Esophagus squamous epithelium (tissue), 5 donors: ENCODE measurements at regions not wholly inside any gene's neighbourhood (a gene's known extent, or its start where the extent isn't known, plus 50 kb on each side); places are given as distances from the start of the nearest gene placed in this dataset.
"Not testable (repeated sequence)": the region's sequence is repeated elsewhere in the genome, so short reads cannot be mapped to it uniquely, and the experiment has no call there.

Source experiments
- DNase-seq: peaks from one replicate; lab custom pipeline; 2025; lab: John Stamatoyannopoulos, UW
- H3K27ac ChIP-seq, 4 donors: fragments of 200-600 bp; sonication (generic); one replicate each; pipeline ENCODE4 v1.5.1; 2016 to 2019; ENCODE audit warnings: mild to moderate bottlenecking in 1 of 4
- H3K27me3 ChIP-seq, 4 donors: fragments of 200-600 bp; sonication (generic); 1 replicate in 3 of 4; 2 replicates in 1 of 4; pipeline versions ENCODE4 v1.5.1 to v1.6.0; 2017 to 2021; ENCODE audit warnings: antibody characterized with exemption in 1 of 4
- H3K36me3 ChIP-seq, 3 donors: fragments of 200-600 bp; sonication (generic); one replicate each; pipeline ENCODE4 v1.5.1; 2016 to 2019
- H3K4me1 ChIP-seq, 3 donors: fragments of 200-600 bp; sonication (generic); one replicate each; pipeline ENCODE4 v1.5.1; 2017 to 2019
- H3K4me3 ChIP-seq, 4 donors: fragments of 200-600 bp; sonication (generic); 1 replicate in 3 of 4; 2 replicates in 1 of 4; pipeline ENCODE4 v1.5.1; 2016 to 2019; ENCODE audit warnings: mild to moderate bottlenecking in 2 of 4, moderate library complexity in 1 of 4
- H3K9me3 ChIP-seq, 3 donors: fragments of 200-600 bp; sonication (generic); one replicate each; pipeline ENCODE4 v1.5.1; 2016 to 2019
- POLR2A ChIP-seq, 4 donors: fragments of 450-650 bp; IDR thresholded peaks; one replicate each; pipeline ENCODE4 v1.6.1; 2017; ENCODE audit warnings: antibody characterized with exemption in 4 of 4, mild to moderate bottlenecking in 4 of 4, moderate library complexity in 3 of 4
- WGBS, 2 donors: methylation state at CpG; one replicate each; pipeline ENCODE4 v1.1.5; 2018; 5-methylcytosine and 5-hydroxymethylcytosine counted together
- intact Hi-C: fragments of 100-400 bp; cut with DNase I; formaldehyde crosslinking; loops from one replicate; pipeline ENCODE4 v1.15.0; 2022
- small RNA-seq, 4 donors: library from RNA; depleted of rRNA; stranded (forward); fragments of <200 nt; gene quantifications; one replicate each; pipeline ENCODE3, GENCODE V24; 2016
- TF ChIP-seq, protein P1 (sequence below), 6 experiments: fragments of 450-650 bp in 4 of 6; fragments of 200-600 bp in 2 of 6; sonication (generic) in 2 of 6; IDR thresholded peaks; one replicate each; pipeline ENCODE4 v1.5.1; 2016 to 2019; ENCODE audit warnings: antibody characterized with exemption in 6 of 6, mild to moderate bottlenecking in 4 of 6, moderate library complexity in 4 of 6
- donor health status: DM: yes; HTN: yes; CAD: no.

- H3K4me3 ChIP-seq = no peak overlapping the region
- no peaks in the 10 kb centered on the region for H3K9me3 ChIP-seq
- TF ChIP-seq, protein P1, sequence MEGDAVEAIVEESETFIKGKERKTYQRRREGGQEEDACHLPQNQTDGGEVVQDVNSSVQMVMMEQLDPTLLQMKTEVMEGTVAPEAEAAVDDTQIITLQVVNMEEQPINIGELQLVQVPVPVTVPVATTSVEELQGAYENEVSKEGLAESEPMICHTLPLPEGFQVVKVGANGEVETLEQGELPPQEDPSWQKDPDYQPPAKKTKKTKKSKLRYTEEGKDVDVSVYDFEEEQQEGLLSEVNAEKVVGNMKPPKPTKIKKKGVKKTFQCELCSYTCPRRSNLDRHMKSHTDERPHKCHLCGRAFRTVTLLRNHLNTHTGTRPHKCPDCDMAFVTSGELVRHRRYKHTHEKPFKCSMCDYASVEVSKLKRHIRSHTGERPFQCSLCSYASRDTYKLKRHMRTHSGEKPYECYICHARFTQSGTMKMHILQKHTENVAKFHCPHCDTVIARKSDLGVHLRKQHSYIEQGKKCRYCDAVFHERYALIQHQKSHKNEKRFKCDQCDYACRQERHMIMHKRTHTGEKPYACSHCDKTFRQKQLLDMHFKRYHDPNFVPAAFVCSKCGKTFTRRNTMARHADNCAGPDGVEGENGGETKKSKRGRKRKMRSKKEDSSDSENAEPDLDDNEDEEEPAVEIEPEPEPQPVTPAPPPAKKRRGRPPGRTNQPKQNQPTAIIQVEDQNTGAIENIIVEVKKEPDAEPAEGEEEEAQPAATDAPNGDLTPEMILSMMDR (IDR thresholded peaks at IDR 0.05) = no peak
- TF ChIP-seq POLR2A (IDR thresholded peaks at IDR 0.05) = no peak
- H3K27ac ChIP-seq = no peak overlapping the region
- 85 to 90% methylated on average over 5 to 6 of the region's 6 CpGs for WGBS, 2 donors
- H3K36me3 ChIP-seq = no peaks in the 10 kb centered on the region
- peaks cover 0 to 20% (median 7%) of the 10 kb centered on the region in 3 donors for H3K4me1 ChIP-seq
- H3K27me3 ChIP-seq = no peaks in the 10 kb centered on the region
- DNase-seq = no peak
- intact Hi-C loops = no loop called here
Measured at GRCh38 chr4:174383783-174384182, 100.1 kb downstream of the CEP44 start.

DNA sequence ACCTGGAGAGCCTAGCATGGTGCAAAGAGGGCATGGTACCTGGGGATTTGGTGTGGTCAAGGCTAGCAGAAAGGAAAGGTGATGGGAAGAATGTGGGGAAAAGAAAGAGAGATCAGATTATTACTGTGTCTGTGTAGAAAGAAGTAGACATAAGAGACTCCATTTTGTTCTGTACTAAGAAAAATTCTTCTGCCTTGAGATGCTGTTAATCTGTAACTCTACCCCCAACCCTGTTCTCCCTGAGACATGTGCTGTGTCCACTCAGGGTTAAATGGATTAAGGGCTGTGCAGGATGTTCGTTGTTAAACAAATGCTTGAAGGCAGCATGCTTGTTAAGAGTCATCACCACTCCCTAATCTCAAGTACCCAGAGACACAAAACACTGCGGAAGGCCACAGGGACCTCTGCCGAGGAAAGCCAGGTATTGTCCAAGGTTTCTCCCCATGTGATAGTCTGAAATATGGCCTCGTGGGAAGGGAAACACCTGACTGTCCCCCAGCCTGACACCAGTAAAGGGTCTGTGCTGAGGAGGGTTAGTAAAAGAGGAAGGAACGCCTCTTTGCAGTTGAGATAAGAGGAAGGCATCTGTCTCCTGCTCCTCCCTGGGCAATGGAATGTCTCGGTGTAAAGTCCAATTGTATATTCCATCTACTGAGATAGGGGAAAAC, 99.4 kb downstream of the CEP44 start:
- H3K27ac ChIP-seq, H3K4me3 ChIP-seq, H3K27me3 ChIP-seq, H3K9me3 ChIP-seq, intact Hi-C loops, DNase-seq, H3K36me3 ChIP-seq: not testable (repeated sequence)
- peaks cover 0 to 19% (median 7%) of the 10 kb centered on the region in 3 donors for H3K4me1 ChIP-seq
- WGBS, 2 donors = 50 to 61% methylated on average over 5 to 6 of the region's 6 CpGs

Small RNA genes lying in the stretch of these regions (small RNA-seq; reads per million reads assigned to genes)
- gene MIR4276 = 0 reads per million in 4 donors
